BJ (cell line): ENCODE measurements at regions not wholly inside any gene's neighbourhood (a gene's known extent, or its start where the extent isn't known, plus 50 kb on each side); places are given as distances from the start of the nearest gene placed in this dataset.

Experiments
- CTCF ChIA-PET: fragments of 350-600 bp; formaldehyde crosslinking; extraction: SDS; loops from one replicate; lab custom pipeline; 2021; ENCODE audit warnings: antibody characterized with exemption, inconsistent platforms; lab: Yijun Ruan, JAX
- POLR2A ChIA-PET: fragments of 300-600 bp; sonication (Branson Sonifier 250); formaldehyde crosslinking; extraction: SDS; loops from one replicate; lab custom pipeline; 2021; ENCODE audit warnings: antibody characterized with exemption; lab: Charles Lee
- DNase-seq: peaks from one replicate; pipeline ENCODE4 v3.0.0-alpha.2; 2011; ENCODE audit warnings: low read depth
- H3K27me3 ChIP-seq: 2 replicates; pipeline ENCODE4 v1.6.0; 2011; ENCODE audit warnings: low read length; ENCODE audit not compliant: control insufficient read depth, insufficient read depth
- H3K36me3 ChIP-seq: 2 replicates; pipeline ENCODE4 v1.5.1; 2011; ENCODE audit warnings: low read length; ENCODE audit not compliant: control insufficient read depth, insufficient read depth
- H3K4me3 ChIP-seq: 2 replicates; pipeline ENCODE4 v1.5.1; 2011; ENCODE audit warnings: low read depth, mild to moderate bottlenecking, control low read depth, low read length
- CTCF ChIP-seq: IDR thresholded peaks from 2 replicates; pipeline ENCODE4 v1.5.1; 2011; ENCODE audit warnings: low read depth, mild to moderate bottlenecking, control low read depth, inconsistent platforms, low read length, moderate library complexity; ENCODE audit not compliant: insufficient read depth

- no peaks in the 10 kb centered on the region for H3K36me3 ChIP-seq
- CTCF ChIA-PET = no interaction called here
- no peak for TF ChIP-seq CTCF
Measured at GRCh38 chr4:66073961-66074360, 403.7 kb upstream of the EPHA5 start.

GRCh38 chr4:66071911-66072310 lies 401.6 kb upstream of the EPHA5 start:
- no peak for DNase-seq
- no peak overlapping the region for H3K4me3 ChIP-seq
- ChIA-PET POLR2A (no interaction called here), CTCF (no interaction called here)
- TF ChIP-seq CTCF = no peak
- H3K36me3 ChIP-seq = no peaks in the 10 kb centered on the region
- H3K27me3 ChIP-seq = no peaks in the 10 kb centered on the region

More at GRCh38 chr4:66073961-66074360, 403.7 kb upstream of the EPHA5 start:
- Histone ChIP-seq H3K27me3 (no peaks in the 10 kb centered on the region), H3K4me3 (no peak overlapping the region)
- POLR2A ChIA-PET = no interaction called here
- DNase-seq = no peak

- CTCF ChIA-PET = no interaction called here
- Histone ChIP-seq H3K27me3 (no peaks in the 10 kb centered on the region), H3K36me3 (no peaks in the 10 kb centered on the region), H3K4me3 (no peak overlapping the region)
- TF ChIP-seq CTCF = no peak
- POLR2A ChIA-PET = no interaction called here
- DNase-seq = no peak
Measured at GRCh38 chr4:66062921-66063320, 392.6 kb upstream of the EPHA5 start.

GRCh38 chr4:66062044-66062443 lies 391.8 kb upstream of the EPHA5 start:
- POLR2A ChIA-PET = no interaction called here

GRCh38 chr4:66059556-66059955 lies 389.3 kb upstream of the EPHA5 start:
- no peak for TF ChIP-seq CTCF
- Histone ChIP-seq H3K27me3 (no peaks in the 10 kb centered on the region), H3K4me3 (no peak overlapping the region), H3K36me3 (no peaks in the 10 kb centered on the region)
- CTCF ChIA-PET = no interaction called here
- POLR2A ChIA-PET = no interaction called here
- DNase-seq = no peak

More at GRCh38 chr4:66062044-66062443, 391.8 kb upstream of the EPHA5 start:
- Histone ChIP-seq H3K27me3 (no peaks in the 10 kb centered on the region), H3K36me3 (no peaks in the 10 kb centered on the region), H3K4me3 (no peak overlapping the region)
- no peak for TF ChIP-seq CTCF
- CTCF ChIA-PET = no interaction called here
- peak; percentile 23 for DNase-seq
